ENCODE measurements at regions not wholly inside any gene's neighbourhood (a gene's known extent, or its start where the extent isn't known, plus 50 kb on each side); places are given as distances from the start of the nearest gene placed in this dataset.

GRCh38 chr10:4494551-4494950, 331.5 kb upstream of the AKR1E2 start:
- H3K27me3 ChIP-seq (ENCODE audit: insufficient read depth, low read depth) = no peaks in the 10 kb centered on the region
- no peaks in the 10 kb centered on the region for H3K9me3 ChIP-seq (ENCODE audit: insufficient read depth, low read depth)
- H3K36me3 ChIP-seq (ENCODE audit: low read depth) = no peaks in the 10 kb centered on the region
- intact Hi-C loops (cut with micrococcal nuclease; ENCODE audit: unreplicated experiment) = no loop called here
- POLR2A ChIA-PET (ENCODE audit: unreplicated experiment) = no interaction called here
- H3K9me2 ChIP-seq (ENCODE audit: insufficient read depth) = no peaks in the 10 kb centered on the region
- no peak overlapping the region for H3K4me2 ChIP-seq
- no peak overlapping the region for H2AFZ ChIP-seq
- no peak overlapping the region for H3K4me3 ChIP-seq
- H4K20me1 ChIP-seq (ENCODE audit: insufficient read depth) = no peaks in the 10 kb centered on the region
- DNase-seq = no peak
- TF ChIP-seq CTCF (conservative IDR thresholded peaks at IDR 0.05) (no peak), EZH2 (IDR thresholded peaks at IDR 0.05; ENCODE audit: low read depth) (no peak)
- H3K79me2 ChIP-seq (ENCODE audit: low read depth) = no peaks in the 10 kb centered on the region
- H3F3A ChIP-seq (ENCODE audit: insufficient read depth, low read depth) = no peaks in the 10 kb centered on the region
- BruUV-seq (replicated peaks) = no TSS peak
- CTCF ChIA-PET = no interaction called here
- no peaks in the 10 kb centered on the region for H3K4me1 ChIP-seq (replicated peaks; ENCODE audit: insufficient read depth)
- no peak overlapping the region for H3K27ac ChIP-seq

DNA sequence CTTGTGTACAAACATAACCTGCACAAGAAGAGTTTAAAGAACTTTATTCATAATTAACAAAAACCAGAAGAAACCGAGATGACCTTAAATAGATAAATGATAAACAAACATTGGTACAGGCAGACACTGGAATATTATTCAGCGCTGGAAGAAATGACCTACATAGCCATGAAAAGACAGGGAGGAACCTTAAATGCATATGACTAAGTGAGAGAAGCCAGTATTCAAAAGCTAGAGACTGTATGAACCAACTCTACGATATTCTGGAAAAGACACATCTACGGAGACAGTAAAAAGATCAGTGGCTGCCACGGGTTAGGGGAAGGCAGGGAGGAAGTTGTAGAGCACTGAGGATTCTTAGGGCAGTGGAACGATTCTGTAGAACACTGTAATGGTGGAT, 333.8 kb upstream of the AKR1E2 start:
- CTCF ChIA-PET = no interaction called here

DNA sequence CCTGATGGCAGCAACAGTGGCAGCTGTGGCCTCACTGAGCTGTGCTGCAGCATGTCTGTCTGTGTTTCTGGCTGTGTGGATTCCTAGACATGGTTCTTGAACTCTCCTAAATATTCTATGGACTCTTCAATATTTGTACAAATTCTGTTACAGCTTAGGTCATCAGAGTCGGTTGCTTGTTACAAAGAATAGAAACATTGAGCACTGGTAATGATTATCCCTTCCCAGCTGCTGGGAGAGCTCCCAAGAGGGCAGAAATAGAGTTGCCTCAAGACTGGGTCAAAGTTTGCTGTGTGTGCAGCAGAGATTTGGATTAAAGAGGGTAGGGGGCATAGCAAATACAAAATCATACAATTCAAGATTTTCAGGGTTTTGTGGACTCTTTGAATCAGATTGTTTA, 337.1 kb upstream of the AKR1E2 start:
- TF ChIP-seq EZH2 (IDR thresholded peaks at IDR 0.05; ENCODE audit: low read depth) (no peak), CTCF (conservative IDR thresholded peaks at IDR 0.05) (no peak)
- intact Hi-C loops (cut with micrococcal nuclease; ENCODE audit: unreplicated experiment) = no loop called here
- Histone ChIP-seq H3K27me3 (ENCODE audit: insufficient read depth, low read depth) (no peaks in the 10 kb centered on the region), H4K20me1 (ENCODE audit: insufficient read depth) (no peaks in the 10 kb centered on the region), H3K4me3 (no peak overlapping the region), H3K27ac (no peak overlapping the region), H3F3A (ENCODE audit: insufficient read depth, low read depth) (no peaks in the 10 kb centered on the region), H3K4me1 (replicated peaks; ENCODE audit: insufficient read depth) (no peaks in the 10 kb centered on the region), H3K79me2 (ENCODE audit: low read depth) (no peaks in the 10 kb centered on the region), H3K36me3 (ENCODE audit: low read depth) (no peaks in the 10 kb centered on the region), H2AFZ (no peak overlapping the region), H3K9me3 (ENCODE audit: insufficient read depth, low read depth) (no peaks in the 10 kb centered on the region), H3K9me2 (ENCODE audit: insufficient read depth) (no peaks in the 10 kb centered on the region), H3K4me2 (no peak overlapping the region)
- no TSS peak for BruUV-seq (replicated peaks)
- ChIA-PET POLR2A (ENCODE audit: unreplicated experiment) (no interaction called here), CTCF (no interaction called here)
- DNase-seq = no peak

More for the DNA sequence above, 333.8 kb upstream of the AKR1E2 start:
- no TSS peak for BruUV-seq (replicated peaks)
- no peak overlapping the region for H2AFZ ChIP-seq
- DNase-seq = no peak
- no peak overlapping the region for H3K4me3 ChIP-seq
- no peaks in the 10 kb centered on the region for H3F3A ChIP-seq (ENCODE audit: insufficient read depth, low read depth)
- H3K9me3 ChIP-seq (ENCODE audit: insufficient read depth, low read depth) = no peaks in the 10 kb centered on the region
- POLR2A ChIA-PET (ENCODE audit: unreplicated experiment) = no interaction called here
- no peaks in the 10 kb centered on the region for H4K20me1 ChIP-seq (ENCODE audit: insufficient read depth)
- H3K79me2 ChIP-seq (ENCODE audit: low read depth) = no peaks in the 10 kb centered on the region
- H3K4me2 ChIP-seq = no peak overlapping the region
- no peaks in the 10 kb centered on the region for H3K27me3 ChIP-seq (ENCODE audit: insufficient read depth, low read depth)
- intact Hi-C loops (cut with micrococcal nuclease; ENCODE audit: unreplicated experiment) = no loop called here
- no peaks in the 10 kb centered on the region for H3K4me1 ChIP-seq (replicated peaks; ENCODE audit: insufficient read depth)
- TF ChIP-seq CTCF (conservative IDR thresholded peaks at IDR 0.05) (no peak), EZH2 (IDR thresholded peaks at IDR 0.05; ENCODE audit: low read depth) (no peak)
- no peaks in the 10 kb centered on the region for H3K9me2 ChIP-seq (ENCODE audit: insufficient read depth)
- no peak overlapping the region for H3K27ac ChIP-seq
- H3K36me3 ChIP-seq (ENCODE audit: low read depth) = no peaks in the 10 kb centered on the region
